ENCODE measurements at regions not wholly inside any gene's neighbourhood (a gene's known extent, or its start where the extent isn't known, plus 50 kb on each side); places are given as distances from the start of the nearest gene placed in this dataset.
"Not testable (repeated sequence)": the region's sequence is repeated elsewhere in the genome, so short reads cannot be mapped to it uniquely, and the experiment has no call there.

GRCh38 chr2:87365038-87365437, 343.4 kb upstream of the PLGLB1 start:
- not testable (repeated sequence) for ATAC-seq; H3K9me3 Mint-ChIP-seq; DNase-seq (ENCODE audit: low spot score in 2 of 2); H3K36me3 Mint-ChIP-seq; H3K27ac Mint-ChIP-seq; H3K4me3 Mint-ChIP-seq; H3K4me1 Mint-ChIP-seq

- H3K27ac Mint-ChIP-seq, ATAC-seq: not testable (repeated sequence)
Observed at GRCh38 chr2:87386063-87386560, 361.8 kb upstream of the PLGLB2 start.

GRCh38 chr2:87395784-87396183, 352.1 kb upstream of the PLGLB2 start:
- not testable (repeated sequence) for H3K27ac Mint-ChIP-seq, ATAC-seq, H3K4me1 Mint-ChIP-seq, H3K4me3 Mint-ChIP-seq, H3K9me3 Mint-ChIP-seq
- peaks cover 14% of the 10 kb centered on the region for H3K36me3 Mint-ChIP-seq
- peak in 1 of 2 donors; percentile 36 for DNase-seq (ENCODE audit: low spot score in 2 of 2)

More at GRCh38 chr2:87386063-87386560, 361.8 kb upstream of the PLGLB2 start:
- not testable (repeated sequence) for DNase-seq (ENCODE audit: low spot score in 2 of 2); H3K9me3 Mint-ChIP-seq; H3K4me3 Mint-ChIP-seq; H3K4me1 Mint-ChIP-seq; H3K36me3 Mint-ChIP-seq

GRCh38 chr2:87396551-87397265, 351.2 kb upstream of the PLGLB2 start:
- H3K4me3 Mint-ChIP-seq, H3K27ac Mint-ChIP-seq, H3K9me3 Mint-ChIP-seq, ATAC-seq, H3K4me1 Mint-ChIP-seq: not testable (repeated sequence)
- H3K36me3 Mint-ChIP-seq = peaks cover 24% of the 10 kb centered on the region
- peak in 1 of 2 donors; percentile 38 for DNase-seq (ENCODE audit: low spot score in 2 of 2)

- not testable (repeated sequence) for H3K4me1 Mint-ChIP-seq, H3K9me3 Mint-ChIP-seq, H3K27ac Mint-ChIP-seq, ATAC-seq, H3K4me3 Mint-ChIP-seq
- H3K36me3 Mint-ChIP-seq = peaks cover 31% of the 10 kb centered on the region
- peak in 1 of 2 donors; percentile 42 for DNase-seq (ENCODE audit: low spot score in 2 of 2)
Observed at GRCh38 chr2:87397276-87398065, 350.4 kb upstream of the PLGLB2 start.

GRCh38 chr2:87398567-87399305, 349.2 kb upstream of the PLGLB2 start:
- H3K9me3 Mint-ChIP-seq, ATAC-seq, H3K4me1 Mint-ChIP-seq, H3K4me3 Mint-ChIP-seq, H3K27ac Mint-ChIP-seq: not testable (repeated sequence)
- peaks cover 43% of the 10 kb centered on the region for H3K36me3 Mint-ChIP-seq
- peak in 1 of 2 donors; percentile 43 for DNase-seq (ENCODE audit: low spot score in 2 of 2)

- Mint-ChIP-seq H3K36me3 (peaks cover 53% of the 10 kb centered on the region), H3K4me1 (no peaks in the 10 kb centered on the region), H3K9me3 (no peaks in the 10 kb centered on the region), H3K4me3 (no peak overlapping the region), H3K27ac (no peak overlapping the region)
- ATAC-seq (no peak), DNase-seq (ENCODE audit: low spot score in 2 of 2) (peak in 1 of 2 donors; percentile 38)
Observed at GRCh38 chr2:87401726-87402345, 346.1 kb upstream of the PLGLB2 start.

- Mint-ChIP-seq H3K4me1 (no peaks in the 10 kb centered on the region), H3K9me3 (no peaks in the 10 kb centered on the region), H3K4me3 (no peak overlapping the region), H3K36me3 (peaks cover 53% of the 10 kb centered on the region), H3K27ac (no peak overlapping the region)
- DNase-seq (ENCODE audit: low spot score in 2 of 2) = no peak
- ATAC-seq = no peak
Observed at GRCh38 chr2:87403893-87404175, 344.1 kb upstream of the PLGLB2 start.

GRCh38 chr2:87404411-87405255, 343.3 kb upstream of the PLGLB2 start:
- H3K27ac Mint-ChIP-seq, H3K4me3 Mint-ChIP-seq, H3K4me1 Mint-ChIP-seq, ATAC-seq, H3K9me3 Mint-ChIP-seq: not testable (repeated sequence)
- peaks cover 50% of the 10 kb centered on the region for H3K36me3 Mint-ChIP-seq
- peak in 1 of 2 donors; percentile 43 for DNase-seq (ENCODE audit: low spot score in 2 of 2)

GRCh38 chr2:87405531-87406216, 342.2 kb upstream of the PLGLB2 start:
- not testable (repeated sequence) for H3K9me3 Mint-ChIP-seq, ATAC-seq, H3K27ac Mint-ChIP-seq, H3K4me1 Mint-ChIP-seq, H3K4me3 Mint-ChIP-seq
- peaks cover 40% of the 10 kb centered on the region for H3K36me3 Mint-ChIP-seq
- peak in 1 of 2 donors; percentile 38 for DNase-seq (ENCODE audit: low spot score in 2 of 2)

- not testable (repeated sequence) for H3K4me1 Mint-ChIP-seq, H3K9me3 Mint-ChIP-seq, H3K4me3 Mint-ChIP-seq, ATAC-seq, H3K27ac Mint-ChIP-seq
- peaks cover 30% of the 10 kb centered on the region for H3K36me3 Mint-ChIP-seq
- DNase-seq (ENCODE audit: low spot score in 2 of 2) = peak in 1 of 2 donors; percentile 45
Observed at GRCh38 chr2:87406406-87407175, 341.3 kb upstream of the PLGLB2 start.

- ATAC-seq, H3K9me3 Mint-ChIP-seq, H3K27ac Mint-ChIP-seq: not testable (repeated sequence)
Observed at GRCh38 chr2:87409601-87410000, 338.3 kb upstream of the PLGLB2 start.

GRCh38 chr2:87410371-87410770, 337.5 kb upstream of the PLGLB2 start:
- H3K4me3 Mint-ChIP-seq, H3K4me1 Mint-ChIP-seq, ATAC-seq, H3K36me3 Mint-ChIP-seq, H3K9me3 Mint-ChIP-seq, H3K27ac Mint-ChIP-seq: not testable (repeated sequence)
- peak in 1 of 2 donors; percentile 51 for DNase-seq (ENCODE audit: low spot score in 2 of 2)

More at GRCh38 chr2:87409601-87410000, 338.3 kb upstream of the PLGLB2 start:
- peak in 1 of 2 donors; percentile 49 for DNase-seq (ENCODE audit: low spot score in 2 of 2)
- H3K4me3 Mint-ChIP-seq, H3K36me3 Mint-ChIP-seq, H3K4me1 Mint-ChIP-seq: not testable (repeated sequence)

Data from stimulated activated effector memory CD8-positive, alpha-beta T cell treated with anti-CD3 and anti-CD28 coated beads, Interleukin-12 subunit alpha, Interleukin-12 subunit beta, amount 100 ng/mL, for 72 hours (primary cell).